ENCODE measurements at regions not wholly inside any gene's neighbourhood (a gene's known extent, or its start where the extent isn't known, plus 50 kb on each side); places are given as distances from the start of the nearest gene placed in this dataset.

GRCh38 chr22:48197189-48197690 lies 1434.8 kb downstream of the TBC1D22A start:
- TF ChIP-seq CTCF (conservative IDR thresholded peaks at IDR 0.05; ENCODE audit: low read depth, low read length) = no peak
- no peak overlapping the region for H3K4me3 ChIP-seq (ENCODE audit: low read depth, low read length)
- DNase-seq (ENCODE audit: low read depth) = no peak

- no peak for DNase-seq (ENCODE audit: low read depth)
- TF ChIP-seq CTCF (conservative IDR thresholded peaks at IDR 0.05; ENCODE audit: low read depth, low read length) = no peak
- H3K4me3 ChIP-seq (ENCODE audit: low read depth, low read length) = no peak overlapping the region
Observed at GRCh38 chr22:48192920-48193319, 1430.5 kb downstream of the TBC1D22A start.

- no peak for TF ChIP-seq CTCF (conservative IDR thresholded peaks at IDR 0.05; ENCODE audit: low read depth, low read length)
- no peak for DNase-seq (ENCODE audit: low read depth)
- H3K4me3 ChIP-seq (ENCODE audit: low read depth, low read length) = no peak overlapping the region
Observed at GRCh38 chr22:48192071-48192470, 1429.6 kb downstream of the TBC1D22A start.

GRCh38 chr22:48188231-48188721 lies 1425.8 kb downstream of the TBC1D22A start:
- no peak for TF ChIP-seq CTCF (conservative IDR thresholded peaks at IDR 0.05; ENCODE audit: low read depth, low read length)
- no peak for DNase-seq (ENCODE audit: low read depth)
- no peak overlapping the region for H3K4me3 ChIP-seq (ENCODE audit: low read depth, low read length)

- TF ChIP-seq CTCF (conservative IDR thresholded peaks at IDR 0.05; ENCODE audit: low read depth, low read length) = no peak
- no peak for DNase-seq (ENCODE audit: low read depth)
- H3K4me3 ChIP-seq (ENCODE audit: low read depth, low read length) = no peak overlapping the region
Observed at GRCh38 chr22:48187356-48187755, 1424.9 kb downstream of the TBC1D22A start.

GRCh38 chr22:48186146-48186790 lies 1423.8 kb downstream of the TBC1D22A start:
- no peak for TF ChIP-seq CTCF (conservative IDR thresholded peaks at IDR 0.05; ENCODE audit: low read depth, low read length)
- H3K4me3 ChIP-seq (ENCODE audit: low read depth, low read length) = no peak overlapping the region
- no peak for DNase-seq (ENCODE audit: low read depth)
